CD4-positive, alpha-beta T cell (primary cell): ENCODE measurements at regions not wholly inside any gene's neighbourhood (a gene's known extent, or its start where the extent isn't known, plus 50 kb on each side); places are given as distances from the start of the nearest gene placed in this dataset.

ENCODE experiments used
- ATAC-seq: fragments of 200-7000 bp; cut with Tn5 transposase; one replicate; pipeline ENCODE4 v1.10.0; 2022; ENCODE audit warnings: mild to moderate bottlenecking; ENCODE audit not compliant: poor library complexity
- CTCF ChIA-PET: fragments of 350-600 bp; sonication (Branson Sonifier 250); formaldehyde crosslinking; loops from one replicate; lab custom pipeline; 2021; ENCODE audit warnings: antibody characterized with exemption, inconsistent platforms; lab: Charles Lee
- POLR2A ChIA-PET: fragments of 350-600 bp; sonication (Branson Sonifier 250); formaldehyde crosslinking; loops from one replicate; lab custom pipeline; 2021; ENCODE audit warnings: antibody characterized with exemption, inconsistent platforms; lab: Charles Lee
- DNase-seq, 14 experiments: peaks; one replicate each; pipeline ENCODE4 v3.0.0-alpha.2; 2013 to 2020; ENCODE audit warnings: mixed read lengths in 2 of 14
- H3K27ac ChIP-seq, 2 donors: one replicate each; pipeline versions ENCODE4 v1.5.1 to v1.7.0; 2013; ENCODE audit warnings: low read length in 2 of 2, low read depth in 1 of 2, mild to moderate bottlenecking in 1 of 2
- H3K27me3 ChIP-seq, 2 experiments: 1 replicate in 1 of 2; 2 replicates in 1 of 2; pipeline versions ENCODE4 v1.6.1 to v1.7.0; 2013; ENCODE audit warnings: low read length in 2 of 2, control low read depth in 1 of 2, mild to moderate bottlenecking in 1 of 2, moderate library complexity in 1 of 2; ENCODE audit not compliant: insufficient read depth in 2 of 2, control insufficient read depth in 1 of 2
- H3K36me3 ChIP-seq: one replicate; pipeline ENCODE4 v1.6.1; 2013; ENCODE audit warnings: low read length, control low read depth; ENCODE audit not compliant: insufficient read depth
- H3K4me1 ChIP-seq: one replicate; pipeline ENCODE4 v1.6.1; 2013; ENCODE audit warnings: low read length, control low read depth; ENCODE audit not compliant: insufficient read depth
- H3K4me3 ChIP-seq: one replicate; pipeline ENCODE4 v1.5.1; 2013; ENCODE audit warnings: mild to moderate bottlenecking, low read length, moderate library complexity
- H3K9me3 ChIP-seq, 2 experiments: 1 replicate in 1 of 2; 2 replicates in 1 of 2; pipeline versions ENCODE4 v1.6.1 to v1.7.0; 2013; ENCODE audit warnings: low read length in 2 of 2, mild to moderate bottlenecking in 2 of 2, control low read depth in 1 of 2, moderate library complexity in 1 of 2; ENCODE audit not compliant: control insufficient read depth in 1 of 2, insufficient read depth in 1 of 2
- H3K27ac Mint-ChIP-seq: one replicate; pipeline ENCODE4 v1.8.0; 2020; ENCODE audit warnings: mixed read lengths
- H3K27me3 Mint-ChIP-seq: one replicate; pipeline ENCODE4 v1.8.0; 2021; ENCODE audit warnings: mixed read lengths
- H3K36me3 Mint-ChIP-seq: one replicate; pipeline ENCODE4 v1.8.0; 2021; ENCODE audit warnings: low read depth, mixed read lengths
- H3K4me1 Mint-ChIP-seq: one replicate; pipeline ENCODE4 v1.8.0; 2021; ENCODE audit warnings: low read depth, mixed read lengths
- H3K4me3 Mint-ChIP-seq: one replicate; pipeline ENCODE4 v1.8.0; 2020; ENCODE audit warnings: mild to moderate bottlenecking, mixed read lengths
- H3K9me3 Mint-ChIP-seq: one replicate; pipeline ENCODE4 v1.8.0; 2020; ENCODE audit warnings: mixed read lengths
- intact Hi-C, 2 experiments: fragments of 100-400 bp; cut with DNase I in 1 of 2; cut with micrococcal nuclease in 1 of 2; formaldehyde crosslinking; loops; one replicate each; pipeline versions ENCODE4 v1.15.1 to v1.9.0; 2023 to 2025; cut with DNase I, micrococcal nuclease
- TF ChIP-seq, protein P1 (sequence below): fragments of 200-600 bp; IDR thresholded peaks from one replicate; pipeline ENCODE4 v1.8.0; 2022; ENCODE audit warnings: antibody characterized with exemption, mild to moderate bottlenecking

DNA sequence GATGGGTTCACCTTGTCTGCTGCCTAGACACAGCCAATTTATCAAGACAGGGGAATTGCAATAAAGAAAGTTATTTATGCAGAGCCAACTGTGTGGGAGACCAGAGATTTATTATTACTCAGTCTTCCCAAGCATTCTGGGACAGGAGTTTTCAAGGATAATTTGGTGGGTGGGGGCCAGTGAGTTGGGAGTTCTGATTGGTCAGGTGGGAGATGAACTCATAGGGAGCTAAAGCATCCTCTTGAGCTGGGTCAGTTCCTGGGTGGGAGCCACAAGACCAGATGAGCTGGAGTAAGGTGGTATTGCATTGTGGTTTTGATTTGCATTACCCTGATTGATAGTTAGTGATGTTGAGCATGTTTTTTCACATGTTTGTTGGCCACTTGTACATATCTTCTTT lies 86.1 kb downstream of the PRKAB2 start:
- intact Hi-C loops = no loop called here
- TF ChIP-seq, protein P1, sequence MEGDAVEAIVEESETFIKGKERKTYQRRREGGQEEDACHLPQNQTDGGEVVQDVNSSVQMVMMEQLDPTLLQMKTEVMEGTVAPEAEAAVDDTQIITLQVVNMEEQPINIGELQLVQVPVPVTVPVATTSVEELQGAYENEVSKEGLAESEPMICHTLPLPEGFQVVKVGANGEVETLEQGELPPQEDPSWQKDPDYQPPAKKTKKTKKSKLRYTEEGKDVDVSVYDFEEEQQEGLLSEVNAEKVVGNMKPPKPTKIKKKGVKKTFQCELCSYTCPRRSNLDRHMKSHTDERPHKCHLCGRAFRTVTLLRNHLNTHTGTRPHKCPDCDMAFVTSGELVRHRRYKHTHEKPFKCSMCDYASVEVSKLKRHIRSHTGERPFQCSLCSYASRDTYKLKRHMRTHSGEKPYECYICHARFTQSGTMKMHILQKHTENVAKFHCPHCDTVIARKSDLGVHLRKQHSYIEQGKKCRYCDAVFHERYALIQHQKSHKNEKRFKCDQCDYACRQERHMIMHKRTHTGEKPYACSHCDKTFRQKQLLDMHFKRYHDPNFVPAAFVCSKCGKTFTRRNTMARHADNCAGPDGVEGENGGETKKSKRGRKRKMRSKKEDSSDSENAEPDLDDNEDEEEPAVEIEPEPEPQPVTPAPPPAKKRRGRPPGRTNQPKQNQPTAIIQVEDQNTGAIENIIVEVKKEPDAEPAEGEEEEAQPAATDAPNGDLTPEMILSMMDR = no peak
- CTCF ChIA-PET = no interaction called here
- Histone ChIP-seq H3K4me3 (no peak overlapping the region), H3K4me1 (peaks cover 17% of the 10 kb centered on the region), H3K9me3 (peaks cover 0 to 3% of the 10 kb centered on the region in 2 experiments), H3K36me3 (no peaks in the 10 kb centered on the region), H3K27me3 (peaks cover 7 to 16% of the 10 kb centered on the region in 2 experiments), H3K27ac (no peak overlapping the region)
- peak overlapping the region; percentile 30 for H3K4me3 Mint-ChIP-seq
- POLR2A ChIA-PET = no interaction called here
- peaks cover 2% of the 10 kb centered on the region for H3K9me3 Mint-ChIP-seq
- peaks cover 10% of the 10 kb centered on the region for H3K36me3 Mint-ChIP-seq
- no peak for DNase-seq
- no peak for ATAC-seq
- H3K4me1 Mint-ChIP-seq = peaks cover 29% of the 10 kb centered on the region
- H3K27me3 Mint-ChIP-seq = peaks cover 48% of the 10 kb centered on the region
- peak overlapping the region; percentile 16 for H3K27ac Mint-ChIP-seq

DNA sequence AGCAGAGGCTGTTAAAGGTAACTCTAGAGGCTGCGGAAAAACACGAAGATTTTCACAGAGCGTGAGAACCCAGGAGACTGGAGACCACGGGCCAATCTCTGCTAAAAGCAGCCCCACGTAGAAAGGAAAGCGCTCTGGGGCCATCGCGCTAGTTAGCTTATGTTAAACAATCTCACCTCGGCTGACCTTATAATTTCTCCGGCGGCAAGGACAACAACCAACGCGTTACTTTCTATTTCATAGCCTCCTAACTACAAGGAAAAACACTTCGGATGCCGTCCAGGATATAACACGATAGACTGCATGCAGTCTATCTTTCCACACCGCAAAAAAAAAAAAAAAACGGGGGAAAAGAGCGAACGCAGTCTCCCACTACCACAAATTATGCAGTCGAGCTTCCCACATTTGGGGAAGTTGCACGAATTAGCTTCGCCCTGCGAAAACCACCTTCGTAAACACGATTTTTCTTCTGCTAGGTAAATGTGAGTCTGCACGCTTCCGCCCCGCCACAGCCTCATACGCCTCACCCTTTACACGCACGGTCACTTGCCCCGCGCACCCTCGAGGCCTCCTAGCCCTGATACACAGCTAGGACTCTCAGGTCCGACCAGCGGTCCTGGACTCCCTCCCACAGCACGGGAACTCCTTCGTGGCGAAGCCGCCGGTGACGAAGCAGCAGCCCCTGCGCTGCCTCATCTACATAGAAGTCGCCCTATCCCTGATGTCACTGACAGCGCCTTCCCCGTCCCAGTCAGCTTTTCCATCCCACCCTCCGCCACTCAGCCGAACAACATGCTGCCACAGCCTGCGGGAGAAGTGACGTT lies 87.8 kb downstream of the PRKAB2 start:
- ATAC-seq (peak; percentile 78), DNase-seq (peak; percentile 26 to 84 (median 49))
- Mint-ChIP-seq H3K27me3 (peaks cover 58% of the 10 kb centered on the region), H3K9me3 (peaks cover 2% of the 10 kb centered on the region), H3K4me3 (peak overlapping the region; percentile 93), H3K36me3 (peaks cover 10% of the 10 kb centered on the region), H3K27ac (peak overlapping the region; percentile 97), H3K4me1 (peaks cover 41% of the 10 kb centered on the region)
- H3K36me3 ChIP-seq = no peaks in the 10 kb centered on the region
- H3K27me3 ChIP-seq = peaks cover 19 to 23% of the 10 kb centered on the region in 2 experiments
- POLR2A ChIA-PET = interaction anchor here (0.6 to 2.1 kb wide), 12 partner anchors 9 to 1250 kb away, joined by 3 to 14 read pairs (median 4); partner anchors contain the start of genes CHD1L and NBPF12
- H3K4me3 ChIP-seq = peak overlapping the region; percentile 72
- H3K4me1 ChIP-seq = peaks cover 32% of the 10 kb centered on the region
- TF ChIP-seq, protein P1 = no peak
- intact Hi-C loops = loop anchor here in 1 of 2 experiments (5.0 kb wide), 1 partner anchor 158 kb away; the partner anchor contains the start of gene CHD1L
- H3K9me3 ChIP-seq = peaks cover 0 to 15% of the 10 kb centered on the region in 2 experiments
- H3K27ac ChIP-seq = peak overlapping the region; percentile 30 to 81
- CTCF ChIA-PET = no interaction called here

DNA sequence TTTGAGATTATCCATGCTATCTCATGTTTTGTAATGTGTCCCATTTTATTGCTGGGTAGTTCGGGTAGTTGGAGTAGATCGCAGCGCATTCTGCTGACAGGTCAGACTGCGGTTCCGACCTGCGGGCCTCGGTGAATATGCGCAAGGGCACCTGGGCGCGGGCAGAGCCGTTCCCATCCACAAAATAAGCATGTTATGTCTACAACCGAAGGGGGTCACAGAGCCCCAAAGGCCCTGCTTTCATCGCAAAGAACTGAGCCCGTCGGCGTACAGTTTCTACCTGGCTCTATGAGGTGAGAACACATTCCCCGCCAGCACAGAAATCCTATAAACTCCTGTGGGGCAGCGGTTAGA lies 88.4 kb downstream of the PRKAB2 start:
- Histone ChIP-seq H3K27me3 (peaks cover 25 to 29% of the 10 kb centered on the region in 2 experiments), H3K4me3 (peak overlapping the region; percentile 72), H3K27ac (peak overlapping the region; percentile 30 to 81), H3K4me1 (peaks cover 37% of the 10 kb centered on the region), H3K36me3 (no peaks in the 10 kb centered on the region), H3K9me3 (peaks cover 0 to 21% of the 10 kb centered on the region in 2 experiments)
- peak overlapping the region; percentile 97 for H3K27ac Mint-ChIP-seq
- H3K4me3 Mint-ChIP-seq = peak overlapping the region; percentile 93
- DNase-seq (no peak), ATAC-seq (no peak)
- CTCF ChIA-PET = no interaction called here
- H3K9me3 Mint-ChIP-seq = peaks cover 2% of the 10 kb centered on the region
- intact Hi-C loops = loop anchor here in 1 of 2 experiments (5.0 kb wide), 1 partner anchor 158 kb away; the partner anchor contains the start of gene CHD1L
- TF ChIP-seq, protein P1 = no peak
- peaks cover 60% of the 10 kb centered on the region for H3K27me3 Mint-ChIP-seq
- POLR2A ChIA-PET = interaction anchor here (0.6 to 2.1 kb wide), 10 partner anchors 11 to 1250 kb away, joined by 3 to 14 read pairs (median 4); partner anchors contain the start of gene CHD1L
- peaks cover 43% of the 10 kb centered on the region for H3K4me1 Mint-ChIP-seq
- H3K36me3 Mint-ChIP-seq = peaks cover 10% of the 10 kb centered on the region
